Vagina (tissue), 2 donors: ENCODE measurements at regions not wholly inside any gene's neighbourhood (a gene's known extent, or its start where the extent isn't known, plus 50 kb on each side); places are given as distances from the start of the nearest gene placed in this dataset.

Experiments used
- DNase-seq, 2 donors: peaks; one replicate each; pipeline ENCODE4 v3.0.0-alpha.2; 2017; ENCODE audit errors: extremely low spot score in 2 of 2
- H3K27ac ChIP-seq: fragments of 200-600 bp; sonication (generic); one replicate; pipeline ENCODE4 v1.5.1; 2019
- H3K27me3 ChIP-seq: fragments of 200-600 bp; sonication (generic); one replicate; pipeline ENCODE4 v1.5.1; 2019
- H3K36me3 ChIP-seq, 2 donors: fragments of 200-600 bp; sonication (generic); one replicate each; pipeline ENCODE4 v1.5.1; 2017 to 2019
- H3K4me1 ChIP-seq: fragments of 200-600 bp; sonication (generic); one replicate; pipeline ENCODE4 v1.5.1; 2019
- H3K4me3 ChIP-seq, 2 donors: fragments of 200-600 bp; sonication (generic); 1 replicate in 1 of 2; 2 replicates in 1 of 2; pipeline ENCODE4 v1.5.1; 2016 to 2019
- H3K9me3 ChIP-seq: fragments of 200-600 bp; sonication (generic); one replicate; pipeline ENCODE4 v1.5.1; 2019
- POLR2A ChIP-seq, 2 donors: fragments of 450-650 bp; IDR thresholded peaks; one replicate each; pipeline ENCODE4 v1.6.1; 2017; ENCODE audit warnings: antibody characterized with exemption in 2 of 2, mild to moderate bottlenecking in 2 of 2, moderate library complexity in 2 of 2
- POLR2AphosphoS5 ChIP-seq, 2 donors: sonication (generic); formaldehyde crosslinking; IDR thresholded peaks; one replicate each; pipeline ENCODE4 v1.9.0; 2017; ENCODE audit warnings: antibody characterized with exemption in 2 of 2, mild to moderate bottlenecking in 2 of 2, low read depth in 1 of 2; ENCODE audit not compliant: insufficient read depth in 1 of 2
- intact Hi-C: fragments of 100-400 bp; cut with DNase I; formaldehyde crosslinking; loops from one replicate; pipeline ENCODE4 v1.15.1; 2023
- TF ChIP-seq, protein P1 (sequence below), 3 experiments: fragments of 450-650 bp in 2 of 3; fragments of 200-600 bp in 1 of 3; sonication (generic) in 1 of 3; IDR thresholded peaks; one replicate each; pipeline ENCODE4 v1.5.1; 2017 to 2019; ENCODE audit warnings: antibody characterized with exemption in 3 of 3, mild to moderate bottlenecking in 2 of 3, moderate library complexity in 2 of 3

DNA sequence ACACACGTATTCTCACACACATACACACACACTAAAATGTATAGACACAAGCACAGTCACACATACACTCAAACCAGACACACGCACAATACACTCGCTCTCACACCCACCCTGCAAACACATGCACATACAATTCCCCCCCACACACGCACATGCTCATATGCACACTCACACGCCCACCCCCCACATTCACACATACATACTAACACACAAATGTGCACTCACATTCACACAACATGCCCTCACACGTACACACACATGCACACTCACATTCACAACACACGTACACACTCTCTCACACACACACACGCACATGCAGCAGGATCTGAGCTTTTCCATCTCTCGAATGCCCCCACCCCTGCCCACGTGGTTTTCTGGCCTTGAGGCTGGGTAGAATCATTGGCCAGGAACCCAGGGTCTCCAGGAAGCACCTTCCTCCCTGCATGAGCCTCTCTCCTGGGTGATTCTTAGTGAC lies 589.7 kb downstream of the PTPRU start:
- Histone ChIP-seq H3K36me3 (no peaks in the 10 kb centered on the region), H3K27me3 (no peaks in the 10 kb centered on the region), H3K4me1 (no peaks in the 10 kb centered on the region), H3K27ac (no peak overlapping the region), H3K9me3 (no peaks in the 10 kb centered on the region), H3K4me3 (no peak overlapping the region)
- intact Hi-C loops, result no loop called here
- peak; percentile 58 to 70 for DNase-seq
- TF ChIP-seq, protein P1, sequence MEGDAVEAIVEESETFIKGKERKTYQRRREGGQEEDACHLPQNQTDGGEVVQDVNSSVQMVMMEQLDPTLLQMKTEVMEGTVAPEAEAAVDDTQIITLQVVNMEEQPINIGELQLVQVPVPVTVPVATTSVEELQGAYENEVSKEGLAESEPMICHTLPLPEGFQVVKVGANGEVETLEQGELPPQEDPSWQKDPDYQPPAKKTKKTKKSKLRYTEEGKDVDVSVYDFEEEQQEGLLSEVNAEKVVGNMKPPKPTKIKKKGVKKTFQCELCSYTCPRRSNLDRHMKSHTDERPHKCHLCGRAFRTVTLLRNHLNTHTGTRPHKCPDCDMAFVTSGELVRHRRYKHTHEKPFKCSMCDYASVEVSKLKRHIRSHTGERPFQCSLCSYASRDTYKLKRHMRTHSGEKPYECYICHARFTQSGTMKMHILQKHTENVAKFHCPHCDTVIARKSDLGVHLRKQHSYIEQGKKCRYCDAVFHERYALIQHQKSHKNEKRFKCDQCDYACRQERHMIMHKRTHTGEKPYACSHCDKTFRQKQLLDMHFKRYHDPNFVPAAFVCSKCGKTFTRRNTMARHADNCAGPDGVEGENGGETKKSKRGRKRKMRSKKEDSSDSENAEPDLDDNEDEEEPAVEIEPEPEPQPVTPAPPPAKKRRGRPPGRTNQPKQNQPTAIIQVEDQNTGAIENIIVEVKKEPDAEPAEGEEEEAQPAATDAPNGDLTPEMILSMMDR (IDR thresholded peaks at IDR 0.05), result no peak
- TF ChIP-seq POLR2AphosphoS5 (IDR thresholded peaks at IDR 0.05; ENCODE audit: insufficient read depth in 1 of 2, low read depth in 1 of 2) (no peak), POLR2A (IDR thresholded peaks at IDR 0.05) (no peak)

DNA sequence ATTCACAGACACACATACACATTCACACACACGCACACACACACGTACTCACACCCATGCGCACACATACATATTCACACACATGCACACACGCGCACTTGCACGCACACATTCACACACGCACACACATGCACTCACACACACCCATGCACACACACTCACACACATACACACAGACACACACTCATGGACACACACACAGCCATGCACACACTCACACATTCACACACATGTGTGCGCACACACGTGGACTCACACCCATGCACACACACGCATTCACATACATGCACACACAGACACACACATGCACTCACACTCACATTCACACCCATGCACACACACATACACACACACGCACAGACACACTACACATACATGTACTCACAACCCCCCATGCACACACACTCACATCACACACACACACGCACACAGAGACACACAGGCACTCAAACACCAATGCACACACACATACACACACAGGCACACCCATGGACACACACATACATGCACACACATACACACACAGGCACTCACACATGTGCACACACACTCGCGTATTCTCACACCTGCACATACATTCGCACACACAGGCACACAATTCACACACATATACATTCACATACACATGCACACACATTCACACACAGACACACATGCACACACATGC lies 589.1 kb downstream of the PTPRU start:
- TF ChIP-seq POLR2A (IDR thresholded peaks at IDR 0.05) (no peak), POLR2AphosphoS5 (IDR thresholded peaks at IDR 0.05; ENCODE audit: insufficient read depth in 1 of 2, low read depth in 1 of 2) (no peak)
- TF ChIP-seq, protein P1 (IDR thresholded peaks at IDR 0.05), result no peak
- Histone ChIP-seq H3K4me3 (no peak overlapping the region), H3K9me3 (no peaks in the 10 kb centered on the region), H3K27me3 (no peaks in the 10 kb centered on the region), H3K36me3 (no peaks in the 10 kb centered on the region), H3K27ac (no peak overlapping the region), H3K4me1 (no peaks in the 10 kb centered on the region)
- DNase-seq, result peak; percentile 29 to 88
- intact Hi-C loops, result no loop called here

DNA sequence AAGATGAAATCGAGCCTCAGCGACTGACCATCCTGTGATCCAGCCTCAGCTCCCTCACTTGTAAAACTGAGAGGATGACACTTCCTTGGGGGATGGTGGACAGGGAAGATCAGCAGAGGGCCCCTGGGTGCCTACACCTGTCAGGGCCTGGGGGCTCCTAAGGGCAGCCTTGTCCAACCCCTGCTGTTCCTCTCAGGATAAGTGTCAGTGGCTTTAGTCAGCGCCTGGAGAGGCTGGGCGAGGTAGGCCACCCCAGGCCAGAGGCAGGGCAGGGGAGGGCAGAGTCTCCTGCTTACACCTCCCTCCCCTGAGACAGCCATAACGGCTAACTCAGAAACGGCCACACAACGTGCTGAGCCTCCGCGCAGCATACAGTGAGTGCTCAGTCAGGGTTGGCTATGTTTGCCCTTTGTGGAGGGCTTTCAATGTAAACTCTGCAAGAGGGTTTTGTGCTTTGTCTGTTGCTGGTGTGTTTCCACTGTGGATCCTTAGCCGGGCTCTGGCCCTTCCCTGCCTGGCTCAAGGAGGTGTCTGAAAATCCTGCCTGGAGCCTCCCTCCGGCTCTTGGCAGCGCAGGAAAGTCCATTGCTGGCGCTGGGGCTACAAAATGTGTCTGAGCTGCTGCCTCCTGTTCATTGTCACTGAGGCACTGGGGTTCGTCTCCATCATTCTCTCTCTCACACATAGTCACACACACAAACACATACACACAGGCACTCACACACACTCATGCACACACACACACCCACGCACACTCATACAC lies 588.4 kb downstream of the PTPRU start:
- intact Hi-C loops, result no loop called here
- H3K4me1 ChIP-seq, result no peaks in the 10 kb centered on the region
- no peaks in the 10 kb centered on the region for H3K36me3 ChIP-seq
- peak; percentile 54 to 77 for DNase-seq
- H3K27ac ChIP-seq, result no peak overlapping the region
- no peaks in the 10 kb centered on the region for H3K9me3 ChIP-seq
- H3K27me3 ChIP-seq, result no peaks in the 10 kb centered on the region
- no peak overlapping the region for H3K4me3 ChIP-seq
- TF ChIP-seq POLR2AphosphoS5 (IDR thresholded peaks at IDR 0.05; ENCODE audit: insufficient read depth in 1 of 2, low read depth in 1 of 2) (no peak), POLR2A (IDR thresholded peaks at IDR 0.05) (no peak)
- TF ChIP-seq, protein P1 (IDR thresholded peaks at IDR 0.05), result no peak

DNA sequence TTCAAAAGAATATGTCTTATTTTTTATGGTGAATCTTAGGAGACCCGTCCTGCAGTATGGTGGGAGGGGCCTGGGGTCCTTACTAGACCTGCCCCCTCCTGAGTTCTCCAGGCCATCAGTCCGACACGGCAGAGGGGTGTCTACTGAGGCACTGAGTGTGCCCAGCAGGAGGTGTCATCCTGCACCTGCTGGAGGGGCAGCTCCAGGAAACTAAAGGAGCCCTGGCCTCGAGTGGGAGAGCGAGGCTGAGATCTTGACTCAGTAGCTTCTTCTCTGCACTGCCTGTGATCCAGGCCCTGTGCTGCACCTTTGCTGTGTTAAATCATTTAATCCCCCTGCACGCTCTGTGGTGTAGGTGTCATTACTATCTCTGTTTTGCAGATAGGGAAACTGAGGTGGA lies 587.7 kb downstream of the PTPRU start:
- intact Hi-C loops, result no loop called here
- no peaks in the 10 kb centered on the region for H3K9me3 ChIP-seq
- H3K4me3 ChIP-seq, result no peak overlapping the region
- no peaks in the 10 kb centered on the region for H3K36me3 ChIP-seq
- no peaks in the 10 kb centered on the region for H3K4me1 ChIP-seq
- H3K27ac ChIP-seq, result no peak overlapping the region
- no peaks in the 10 kb centered on the region for H3K27me3 ChIP-seq
- DNase-seq, result peak; percentile 25 to 77
- no peak for TF ChIP-seq POLR2AphosphoS5 (IDR thresholded peaks at IDR 0.05; ENCODE audit: insufficient read depth in 1 of 2, low read depth in 1 of 2)
- TF ChIP-seq, protein P1 (IDR thresholded peaks at IDR 0.05), result no peak
- no peak for TF ChIP-seq POLR2A (IDR thresholded peaks at IDR 0.05)

DNA sequence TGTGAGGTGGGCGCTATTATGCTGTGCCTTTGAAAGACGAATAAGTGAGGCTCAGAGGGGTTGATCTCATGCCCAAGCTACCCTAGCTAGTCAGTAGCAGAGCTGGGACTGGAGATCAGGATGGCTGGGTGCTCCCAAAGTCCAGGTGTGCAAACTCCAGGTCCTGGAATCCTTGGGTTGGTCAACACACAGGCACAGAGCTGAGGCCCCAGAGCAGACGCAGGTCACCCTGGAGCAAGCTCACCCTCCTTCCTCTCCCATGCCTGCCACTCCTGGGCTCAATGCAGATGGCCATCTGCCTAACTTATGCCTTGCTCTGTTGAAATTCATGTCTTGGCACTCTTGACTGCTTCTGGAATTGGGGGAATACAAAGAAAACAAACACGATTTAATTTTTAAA lies 587.2 kb downstream of the PTPRU start:
- no peaks in the 10 kb centered on the region for H3K36me3 ChIP-seq
- intact Hi-C loops, result no loop called here
- no peaks in the 10 kb centered on the region for H3K9me3 ChIP-seq
- no peak overlapping the region for H3K4me3 ChIP-seq
- H3K4me1 ChIP-seq, result no peaks in the 10 kb centered on the region
- peak; percentile 31 to 58 for DNase-seq
- no peak overlapping the region for H3K27ac ChIP-seq
- H3K27me3 ChIP-seq, result no peaks in the 10 kb centered on the region
- TF ChIP-seq, protein P1 (IDR thresholded peaks at IDR 0.05), result no peak
- no peak for TF ChIP-seq POLR2AphosphoS5 (IDR thresholded peaks at IDR 0.05; ENCODE audit: insufficient read depth in 1 of 2, low read depth in 1 of 2)
- no peak for TF ChIP-seq POLR2A (IDR thresholded peaks at IDR 0.05)
